ENCODE measurements at regions not wholly inside any gene's neighbourhood (a gene's known extent, or its start where the extent isn't known, plus 50 kb on each side); places are given as distances from the start of the nearest gene placed in this dataset.

DNA sequence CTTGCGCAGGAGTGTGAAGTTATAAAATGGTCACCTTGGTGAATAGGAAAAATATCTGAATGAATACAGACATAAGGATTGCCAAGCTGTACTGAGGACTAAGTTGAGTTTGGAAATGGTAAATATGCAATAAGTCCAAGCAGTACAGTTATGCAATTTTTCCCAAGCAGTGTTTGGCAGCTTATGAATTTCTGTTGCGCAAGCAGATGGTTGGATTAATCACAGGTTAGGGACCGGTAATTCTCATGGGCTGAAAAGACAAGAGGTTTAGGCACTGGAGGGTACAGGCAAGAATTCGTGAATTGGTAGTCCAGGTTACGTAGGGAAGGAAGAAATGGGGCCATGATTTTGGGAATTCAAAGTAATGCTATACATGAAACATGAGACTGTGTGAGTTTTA is 210.3 kb downstream of the RAP2B start:
- TF ChIP-seq CTCF (IDR thresholded peaks at IDR 0.05) (no peak), POLR2AphosphoS5 (IDR thresholded peaks at IDR 0.05; ENCODE audit: low read depth, low read length) (no peak), SIN3A (IDR thresholded peaks at IDR 0.05; ENCODE audit: borderline replicate concordance, insufficient read depth, low read depth, low read length) (no peak), TCF7L2 (IDR thresholded peaks at IDR 0.05; ENCODE audit: low read depth, low read length) (no peak)
- TF ChIP-seq, protein P1, sequence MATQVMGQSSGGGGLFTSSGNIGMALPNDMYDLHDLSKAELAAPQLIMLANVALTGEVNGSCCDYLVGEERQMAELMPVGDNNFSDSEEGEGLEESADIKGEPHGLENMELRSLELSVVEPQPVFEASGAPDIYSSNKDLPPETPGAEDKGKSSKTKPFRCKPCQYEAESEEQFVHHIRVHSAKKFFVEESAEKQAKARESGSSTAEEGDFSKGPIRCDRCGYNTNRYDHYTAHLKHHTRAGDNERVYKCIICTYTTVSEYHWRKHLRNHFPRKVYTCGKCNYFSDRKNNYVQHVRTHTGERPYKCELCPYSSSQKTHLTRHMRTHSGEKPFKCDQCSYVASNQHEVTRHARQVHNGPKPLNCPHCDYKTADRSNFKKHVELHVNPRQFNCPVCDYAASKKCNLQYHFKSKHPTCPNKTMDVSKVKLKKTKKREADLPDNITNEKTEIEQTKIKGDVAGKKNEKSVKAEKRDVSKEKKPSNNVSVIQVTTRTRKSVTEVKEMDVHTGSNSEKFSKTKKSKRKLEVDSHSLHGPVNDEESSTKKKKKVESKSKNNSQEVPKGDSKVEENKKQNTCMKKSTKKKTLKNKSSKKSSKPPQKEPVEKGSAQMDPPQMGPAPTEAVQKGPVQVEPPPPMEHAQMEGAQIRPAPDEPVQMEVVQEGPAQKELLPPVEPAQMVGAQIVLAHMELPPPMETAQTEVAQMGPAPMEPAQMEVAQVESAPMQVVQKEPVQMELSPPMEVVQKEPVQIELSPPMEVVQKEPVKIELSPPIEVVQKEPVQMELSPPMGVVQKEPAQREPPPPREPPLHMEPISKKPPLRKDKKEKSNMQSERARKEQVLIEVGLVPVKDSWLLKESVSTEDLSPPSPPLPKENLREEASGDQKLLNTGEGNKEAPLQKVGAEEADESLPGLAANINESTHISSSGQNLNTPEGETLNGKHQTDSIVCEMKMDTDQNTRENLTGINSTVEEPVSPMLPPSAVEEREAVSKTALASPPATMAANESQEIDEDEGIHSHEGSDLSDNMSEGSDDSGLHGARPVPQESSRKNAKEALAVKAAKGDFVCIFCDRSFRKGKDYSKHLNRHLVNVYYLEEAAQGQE (IDR thresholded peaks at IDR 0.05; ENCODE audit: insufficient read depth in 1 of 2, low read depth in 2 of 2, low read length in 1 of 2) = no peak

All from Panc1 (cell line).